ENCODE measurements at regions not wholly inside any gene's neighbourhood (a gene's known extent, or its start where the extent isn't known, plus 50 kb on each side); places are given as distances from the start of the nearest gene placed in this dataset.

- WGBS (ENCODE audit: low lambda C conversion rate), result 0% methylated on average over 1 of the region's 2 CpGs
- POLR2A ChIA-PET, result no interaction called here
Measured at GRCh38 chr10:61567729-61568128, 95.0 kb upstream of the CABCOCO1 start.

DNA sequence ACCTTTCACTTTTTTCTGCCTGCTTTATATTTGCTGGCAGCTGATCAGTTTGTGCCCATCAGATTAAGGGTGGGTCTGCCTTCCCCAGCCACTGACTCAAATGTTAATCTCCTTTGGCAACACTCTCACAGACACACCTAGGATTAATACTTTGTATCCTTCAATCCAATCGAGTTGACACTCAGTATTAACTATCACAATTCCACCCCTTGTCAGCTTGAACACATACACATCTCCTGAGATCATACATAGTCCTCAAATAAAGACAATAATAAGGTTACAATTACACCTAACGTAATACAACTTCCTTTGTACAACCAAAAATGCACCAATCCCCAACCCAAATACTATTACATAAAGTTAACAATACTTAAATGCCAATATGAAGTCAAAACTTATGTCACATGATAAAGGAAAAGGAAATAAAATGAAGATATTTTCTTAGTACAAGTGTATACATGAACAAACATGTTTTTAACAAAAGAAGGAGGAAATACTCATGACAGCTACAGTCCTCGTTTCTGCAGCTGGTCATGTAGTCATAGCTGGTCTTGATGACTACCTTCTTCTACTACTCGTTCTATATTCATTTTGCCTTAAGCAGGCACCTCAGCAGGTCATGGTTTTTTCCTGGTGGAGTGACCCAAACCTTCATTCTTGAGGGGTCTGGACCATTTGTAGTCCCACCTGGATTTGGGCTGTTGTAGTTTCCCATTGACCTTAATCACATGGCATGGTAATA lies 96.7 kb upstream of the CABCOCO1 start:
- DNase-seq (ENCODE audit: low spot score), result no peak
- intact Hi-C loops (cut with micrococcal nuclease; ENCODE audit: unreplicated experiment) (no loop called here), in situ Hi-C loops (cut with HindIII; ENCODE audit: extremely low pct_ligation_motif_present, low pct_unique_long_range_greater_than_20kb) (no loop called here)
- Histone ChIP-seq H2AFZ (ENCODE audit: low read length) (no peak overlapping the region), H3K4me1 (ENCODE audit: insufficient read depth, low read length) (no peaks in the 10 kb centered on the region), H4K20me1 (ENCODE audit: insufficient read depth, low read length) (no peaks in the 10 kb centered on the region), H3K79me2 (ENCODE audit: insufficient read depth, low read length) (no peaks in the 10 kb centered on the region), H3K27ac (ENCODE audit: extremely low read length, insufficient read depth, low read length) (no peak overlapping the region), H3K9me3 (ENCODE audit: low read length) (no peaks in the 10 kb centered on the region), H3K27me3 (ENCODE audit: control insufficient read depth in 1 of 2, insufficient read depth in 2 of 2, low read length in 2 of 2) (no peaks in the 10 kb centered on the region), H3K36me3 (replicated peaks in 1 of 2; ENCODE audit: control insufficient read depth in 1 of 2, insufficient read depth in 2 of 2, low read length in 2 of 2) (no peaks in the 10 kb centered on the region), H3K9ac (ENCODE audit: insufficient read depth, low read depth, low read length) (no peak overlapping the region), H3K4me2 (ENCODE audit: low read depth, low read length) (no peak overlapping the region), H3K4me3 (replicated peaks in 1 of 3; ENCODE audit: insufficient read depth in 1 of 3, low read depth in 2 of 3, low read length in 3 of 3) (no peak overlapping the region)
- ATAC-seq, result no peak
- FAIRE-seq, result no peak
- 0% methylated on average over 4 of the region's 4 CpGs for WGBS (ENCODE audit: low lambda C conversion rate)
- CTCF ChIA-PET (ENCODE audit: low intra/inter-chr PET ratio, low total read pairs), result no interaction called here
- POLR2A ChIA-PET, result no interaction called here
- no TSS peak for BruUV-seq (replicated peaks)
- TF ChIP-seq ZNF703 (CRISPR knock-in tag; IDR thresholded peaks at IDR 0.05; ENCODE audit: borderline replicate concordance) (no peak), ZNF639 (CRISPR knock-in tag; conservative IDR thresholded peaks at IDR 0.05) (no peak), ZNF816 (CRISPR knock-in tag; IDR thresholded peaks at IDR 0.05; ENCODE audit: borderline replicate concordance) (no peak), NCOA1 (CRISPR knock-in tag; IDR thresholded peaks at IDR 0.05) (no peak)

More at GRCh38 chr10:61567729-61568128, 95.0 kb upstream of the CABCOCO1 start:
- Histone ChIP-seq H3K4me1 (ENCODE audit: insufficient read depth, low read length) (no peaks in the 10 kb centered on the region), H4K20me1 (ENCODE audit: insufficient read depth, low read length) (no peaks in the 10 kb centered on the region), H3K79me2 (ENCODE audit: insufficient read depth, low read length) (no peaks in the 10 kb centered on the region), H3K36me3 (replicated peaks in 1 of 2; ENCODE audit: control insufficient read depth in 1 of 2, insufficient read depth in 2 of 2, low read length in 2 of 2) (no peaks in the 10 kb centered on the region), H2AFZ (ENCODE audit: low read length) (no peak overlapping the region), H3K4me3 (replicated peaks in 1 of 3; ENCODE audit: insufficient read depth in 1 of 3, low read depth in 2 of 3, low read length in 3 of 3) (no peak overlapping the region), H3K4me2 (ENCODE audit: low read depth, low read length) (no peak overlapping the region), H3K9me3 (ENCODE audit: low read length) (no peaks in the 10 kb centered on the region), H3K9ac (ENCODE audit: insufficient read depth, low read depth, low read length) (no peak overlapping the region), H3K27ac (ENCODE audit: extremely low read length, insufficient read depth, low read length) (no peak overlapping the region), H3K27me3 (ENCODE audit: control insufficient read depth in 1 of 2, insufficient read depth in 2 of 2, low read length in 2 of 2) (no peaks in the 10 kb centered on the region)
- no peak for FAIRE-seq
- DNase-seq (ENCODE audit: low spot score), result no peak
- ATAC-seq, result no peak
- CTCF ChIA-PET (ENCODE audit: low intra/inter-chr PET ratio, low total read pairs), result no interaction called here
- intact Hi-C loops (cut with micrococcal nuclease; ENCODE audit: unreplicated experiment), result no loop called here
- in situ Hi-C loops (cut with HindIII; ENCODE audit: extremely low pct_ligation_motif_present, low pct_unique_long_range_greater_than_20kb), result no loop called here
- no peak for TF ChIP-seq ZNF572 (CRISPR knock-in tag; IDR thresholded peaks at IDR 0.05)
- TF ChIP-seq, protein P1, sequence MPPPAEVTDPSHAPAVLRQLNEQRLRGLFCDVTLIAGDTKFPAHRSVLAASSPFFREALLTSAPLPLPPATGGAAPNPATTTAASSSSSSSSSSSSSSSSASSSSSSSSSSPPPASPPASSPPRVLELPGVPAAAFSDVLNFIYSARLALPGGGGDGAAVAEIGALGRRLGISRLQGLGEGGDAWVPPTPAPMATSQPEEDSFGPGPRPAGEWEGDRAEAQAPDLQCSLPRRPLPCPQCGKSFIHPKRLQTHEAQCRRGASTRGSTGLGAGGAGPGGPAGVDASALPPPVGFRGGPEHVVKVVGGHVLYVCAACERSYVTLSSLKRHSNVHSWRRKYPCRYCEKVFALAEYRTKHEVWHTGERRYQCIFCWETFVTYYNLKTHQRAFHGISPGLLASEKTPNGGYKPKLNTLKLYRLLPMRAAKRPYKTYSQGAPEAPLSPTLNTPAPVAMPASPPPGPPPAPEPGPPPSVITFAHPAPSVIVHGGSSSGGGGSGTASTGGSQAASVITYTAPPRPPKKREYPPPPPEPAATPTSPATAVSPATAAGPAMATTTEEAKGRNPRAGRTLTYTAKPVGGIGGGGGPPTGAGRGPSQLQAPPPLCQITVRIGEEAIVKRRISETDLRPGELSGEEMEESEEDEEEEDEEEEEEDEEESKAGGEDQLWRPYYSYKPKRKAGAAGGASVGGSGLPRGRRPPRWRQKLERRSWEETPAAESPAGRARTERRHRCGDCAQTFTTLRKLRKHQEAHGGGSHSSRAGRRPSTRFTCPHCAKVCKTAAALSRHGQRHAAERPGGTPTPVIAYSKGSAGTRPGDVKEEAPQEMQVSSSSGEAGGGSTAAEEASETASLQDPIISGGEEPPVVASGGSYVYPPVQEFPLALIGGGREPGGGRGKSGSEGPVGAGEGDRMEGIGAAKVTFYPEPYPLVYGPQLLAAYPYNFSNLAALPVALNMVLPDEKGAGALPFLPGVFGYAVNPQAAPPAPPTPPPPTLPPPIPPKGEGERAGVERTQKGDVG (CRISPR knock-in tag; IDR thresholded peaks at IDR 0.05; ENCODE audit: borderline replicate concordance), result no peak
- BruUV-seq (replicated peaks), result no TSS peak
